Stimulated activated CD8-positive, alpha-beta memory T cell treated with anti-CD3 and anti-CD28 coated beads, Interleukin-4, amount 100 ng/mL, for 24 hours (primary cell): ENCODE measurements at regions not wholly inside any gene's neighbourhood (a gene's known extent, or its start where the extent isn't known, plus 50 kb on each side); places are given as distances from the start of the nearest gene placed in this dataset.

ENCODE experiments used
- DNase-seq: peaks from one replicate; pipeline ENCODE4 v3.0.0-alpha.2; 2020; ENCODE audit warnings: low read depth

GRCh38 chr12:77214136-77214535 lies 148.8 kb upstream of the E2F7 start:
- DNase-seq, result no peak

GRCh38 chr12:77213319-77213718 lies 147.9 kb upstream of the E2F7 start:
- DNase-seq, result no peak

- DNase-seq, result no peak
These were observed 145.4 kb upstream of the E2F7 start for GRCh38 chr12:77210724-77211123.

GRCh38 chr12:77204083-77204482 lies 138.7 kb upstream of the E2F7 start:
- no peak for DNase-seq

- DNase-seq, result no peak
These were observed 137.2 kb upstream of the E2F7 start for GRCh38 chr12:77202457-77203060.

- DNase-seq, result no peak
These were observed 124.6 kb upstream of the E2F7 start for GRCh38 chr12:77189901-77190416.

GRCh38 chr12:77189458-77189857 lies 124.1 kb upstream of the E2F7 start:
- DNase-seq, result no peak

GRCh38 chr12:77179515-77179914 lies 114.1 kb upstream of the E2F7 start:
- DNase-seq, result no peak

- DNase-seq, result no peak
These were observed 102.4 kb upstream of the E2F7 start for GRCh38 chr12:77167801-77168200.

- no peak for DNase-seq
These were observed 101.3 kb upstream of the E2F7 start for GRCh38 chr12:77166696-77167095.

- no peak for DNase-seq
These were observed 98.0 kb upstream of the E2F7 start for GRCh38 chr12:77163074-77164038.

GRCh38 chr12:77161944-77162343 lies 96.6 kb upstream of the E2F7 start:
- DNase-seq, result no peak

- no peak for DNase-seq
These were observed 95.6 kb upstream of the E2F7 start for GRCh38 chr12:77160931-77161330.

GRCh38 chr12:77153706-77154105 lies 88.3 kb upstream of the E2F7 start:
- no peak for DNase-seq

- DNase-seq, result no peak
These were observed 87.3 kb upstream of the E2F7 start for GRCh38 chr12:77152623-77153193.

- DNase-seq, result no peak
These were observed 85.7 kb upstream of the E2F7 start for GRCh38 chr12:77151030-77151429.

- DNase-seq, result no peak
These were observed 68.2 kb upstream of the E2F7 start for GRCh38 chr12:77133566-77133965.

- no peak for DNase-seq
These were observed 66.7 kb upstream of the E2F7 start for GRCh38 chr12:77131977-77132490.

GRCh38 chr12:77130193-77130592 lies 64.8 kb upstream of the E2F7 start:
- DNase-seq, result no peak

- DNase-seq, result no peak
These were observed 59.4 kb upstream of the E2F7 start for GRCh38 chr12:77124767-77125166.

- DNase-seq, result no peak
These were observed 57.3 kb upstream of the E2F7 start for GRCh38 chr12:77122661-77123060.

- no peak for DNase-seq
These were observed 56.9 kb upstream of the E2F7 start for GRCh38 chr12:77122236-77122635.
